Right lobe of liver (tissue), 4 donors: ENCODE measurements at regions not wholly inside any gene's neighbourhood (a gene's known extent, or its start where the extent isn't known, plus 50 kb on each side); places are given as distances from the start of the nearest gene placed in this dataset.

Experiments used
- POLR2A ChIP-seq: fragments of 450-650 bp; IDR thresholded peaks from one replicate; pipeline ENCODE4 v1.6.1; 2017; ENCODE audit warnings: antibody characterized with exemption, mild to moderate bottlenecking
- TF ChIP-seq, protein P1 (sequence below), 4 donors: fragments of 200-600 bp in 3 of 4; fragments of 450-650 bp in 1 of 4; IDR thresholded peaks; one replicate each; pipeline versions ENCODE4 v1.5.1 to v1.8.0; 2016 to 2022; ENCODE audit warnings: antibody characterized with exemption in 4 of 4, mild to moderate bottlenecking in 2 of 4
- donor health status: DM: no; HTN: no; CAD: no.
- donor health status: DM: no; HTN: no; CAD: no.
- donor health status: DM: no; HTN: yes; CAD: no.

DNA sequence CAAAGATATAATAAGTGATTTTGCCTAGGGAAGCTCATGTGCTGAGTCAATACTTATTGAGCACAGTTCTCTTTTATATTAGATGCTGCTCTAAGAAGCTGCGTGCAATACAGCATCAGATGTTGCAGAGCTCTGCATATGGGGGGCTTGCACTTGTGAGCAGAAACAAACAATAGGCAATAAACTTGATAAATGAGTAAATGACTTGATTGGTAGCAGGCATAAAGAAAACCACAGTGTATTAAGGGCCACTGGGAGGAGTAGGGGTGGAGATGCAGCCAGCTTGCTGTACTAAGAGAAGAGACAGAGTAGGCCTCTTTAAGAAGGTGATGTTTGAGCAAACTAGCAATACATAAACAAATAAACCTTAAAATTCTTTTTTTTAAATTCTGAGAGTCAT lies 598.5 kb upstream of the ADAMTS5 start:
- no peak for TF ChIP-seq POLR2A
- TF ChIP-seq, protein P1, sequence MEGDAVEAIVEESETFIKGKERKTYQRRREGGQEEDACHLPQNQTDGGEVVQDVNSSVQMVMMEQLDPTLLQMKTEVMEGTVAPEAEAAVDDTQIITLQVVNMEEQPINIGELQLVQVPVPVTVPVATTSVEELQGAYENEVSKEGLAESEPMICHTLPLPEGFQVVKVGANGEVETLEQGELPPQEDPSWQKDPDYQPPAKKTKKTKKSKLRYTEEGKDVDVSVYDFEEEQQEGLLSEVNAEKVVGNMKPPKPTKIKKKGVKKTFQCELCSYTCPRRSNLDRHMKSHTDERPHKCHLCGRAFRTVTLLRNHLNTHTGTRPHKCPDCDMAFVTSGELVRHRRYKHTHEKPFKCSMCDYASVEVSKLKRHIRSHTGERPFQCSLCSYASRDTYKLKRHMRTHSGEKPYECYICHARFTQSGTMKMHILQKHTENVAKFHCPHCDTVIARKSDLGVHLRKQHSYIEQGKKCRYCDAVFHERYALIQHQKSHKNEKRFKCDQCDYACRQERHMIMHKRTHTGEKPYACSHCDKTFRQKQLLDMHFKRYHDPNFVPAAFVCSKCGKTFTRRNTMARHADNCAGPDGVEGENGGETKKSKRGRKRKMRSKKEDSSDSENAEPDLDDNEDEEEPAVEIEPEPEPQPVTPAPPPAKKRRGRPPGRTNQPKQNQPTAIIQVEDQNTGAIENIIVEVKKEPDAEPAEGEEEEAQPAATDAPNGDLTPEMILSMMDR (IDR thresholded peaks at IDR 0.05) = no peak
